Lower leg skin (tissue), 4 donors: ENCODE measurements at regions not wholly inside any gene's neighbourhood (a gene's known extent, or its start where the extent isn't known, plus 50 kb on each side); places are given as distances from the start of the nearest gene placed in this dataset.

Experiments used
- DNase-seq, 2 donors: peaks; one replicate each; pipeline ENCODE4 v3.0.0-alpha.2; 2019; ENCODE audit warnings: low spot score in 2 of 2
- H3K4me3 ChIP-seq: fragments of 200-600 bp; sonication (generic); 2 replicates; pipeline ENCODE4 v1.5.1; 2017; ENCODE audit warnings: mild to moderate bottlenecking, low read depth; ENCODE audit not compliant: poor library complexity, severe bottlenecking
- CTCF ChIP-seq, 3 donors: fragments of 450-650 bp; IDR thresholded peaks; one replicate each; pipeline ENCODE4 v1.5.1; 2016; ENCODE audit warnings: antibody characterized with exemption in 3 of 3, mild to moderate bottlenecking in 3 of 3, moderate library complexity in 2 of 3
- POLR2A ChIP-seq, 2 donors: fragments of 450-650 bp; IDR thresholded peaks; one replicate each; pipeline ENCODE4 v1.6.1; 2016 to 2017; ENCODE audit warnings: antibody characterized with exemption in 2 of 2, mild to moderate bottlenecking in 1 of 2, moderate library complexity in 1 of 2
- WGBS, 2 donors: methylation state at CpG; one replicate each; pipeline ENCODE4 v1.1.5; 2018; 5-methylcytosine and 5-hydroxymethylcytosine counted together
- intact Hi-C: fragments of 100-400 bp; cut with DNase I; formaldehyde crosslinking; loops from one replicate; pipeline ENCODE4 v1.15.0; 2023; ENCODE audit warnings: low total_unique reads

- TF ChIP-seq CTCF (IDR thresholded peaks at IDR 0.05), result no peak
- no peak for TF ChIP-seq POLR2A (IDR thresholded peaks at IDR 0.05)
- no peak overlapping the region for H3K4me3 ChIP-seq
- 58 to 63% methylated on average over 4 of the region's 4 CpGs for WGBS, 2 donors
- intact Hi-C loops, result no loop called here
- no peak for DNase-seq
Measured at GRCh38 chr9:1386420-1386819, 336.3 kb downstream of the DMRT2 start.

GRCh38 chr9:1388216-1388615, 338.1 kb downstream of the DMRT2 start:
- 60 to 61% methylated on average over 4 of the region's 4 CpGs for whole genome bisulfite sequencing, 2 donors
- intact Hi-C loops, result no loop called here
- TF ChIP-seq POLR2A (IDR thresholded peaks at IDR 0.05) (no peak), CTCF (IDR thresholded peaks at IDR 0.05) (no peak)
- H3K4me3 ChIP-seq, result no peak overlapping the region
- DNase-seq, result no peak

- DNase-seq, result no peak
- intact Hi-C loops, result no loop called here
- TF ChIP-seq CTCF (IDR thresholded peaks at IDR 0.05) (no peak), POLR2A (IDR thresholded peaks at IDR 0.05) (no peak)
- 46 to 48% methylated on average over 5 of the region's 5 CpGs for WGBS, 2 donors
- no peak overlapping the region for H3K4me3 ChIP-seq
Measured at GRCh38 chr9:1400983-1401382, 350.8 kb downstream of the DMRT2 start.

GRCh38 chr9:1404940-1405339, 354.8 kb downstream of the DMRT2 start:
- no peak overlapping the region for H3K4me3 ChIP-seq
- TF ChIP-seq POLR2A (IDR thresholded peaks at IDR 0.05), result no peak
- no peak for TF ChIP-seq CTCF (IDR thresholded peaks at IDR 0.05)
- WGBS, 2 donors, result 79 to 83% methylated on average over 4 of the region's 4 CpGs
- intact Hi-C loops, result no loop called here
- no peak for DNase-seq

- intact Hi-C loops, result no loop called here
- TF ChIP-seq CTCF (IDR thresholded peaks at IDR 0.05), result no peak
- no peak for TF ChIP-seq POLR2A (IDR thresholded peaks at IDR 0.05)
- no peak overlapping the region for H3K4me3 ChIP-seq
- DNase-seq, result no peak
- WGBS, 2 donors, result 28 to 65% methylated on average over 2 of the region's 2 CpGs
Measured at GRCh38 chr9:1411826-1412225, 361.7 kb downstream of the DMRT2 start.

- DNase-seq, result no peak
- H3K4me3 ChIP-seq, result no peak overlapping the region
- intact Hi-C loops, result no loop called here
- TF ChIP-seq CTCF (IDR thresholded peaks at IDR 0.05) (no peak), POLR2A (IDR thresholded peaks at IDR 0.05) (no peak)
- 66 to 70% methylated on average over 2 of the region's 2 CpGs for WGBS, 2 donors
Measured at GRCh38 chr9:1414711-1415131, 364.6 kb downstream of the DMRT2 start.
